ENCODE measurements at regions not wholly inside any gene's neighbourhood (a gene's known extent, or its start where the extent isn't known, plus 50 kb on each side); places are given as distances from the start of the nearest gene placed in this dataset.

DNA sequence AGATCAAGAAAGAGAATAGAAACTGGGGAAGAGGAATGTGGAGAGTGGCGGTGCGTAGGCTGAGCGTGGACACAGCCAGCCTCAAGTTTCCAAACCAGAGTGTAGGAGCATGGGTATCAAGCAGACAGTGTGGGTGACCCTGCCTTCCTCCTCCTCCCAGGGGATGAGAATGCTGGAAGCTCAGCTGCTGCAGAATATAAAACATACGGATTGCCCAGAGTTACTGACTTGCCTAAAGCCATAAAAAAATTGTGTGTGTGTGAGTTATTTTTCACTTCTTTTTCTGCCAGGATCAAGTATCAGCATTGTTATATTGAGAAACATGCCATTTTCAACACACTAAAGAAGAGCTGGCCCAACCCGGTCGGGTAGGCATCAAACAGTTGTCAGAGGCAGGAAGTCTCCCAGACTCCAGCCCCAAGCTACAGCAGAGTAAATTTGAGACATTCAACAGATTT is 333.3 kb upstream of the ACVR2A start (continued):
- TF ChIP-seq ZNF114 (CRISPR knock-in tag; IDR thresholded peaks at IDR 0.05): no peak
- no peak for TF ChIP-seq REST (IDR thresholded peaks at IDR 0.05; ENCODE audit: unreplicated experiment)
- TF ChIP-seq, protein P1, sequence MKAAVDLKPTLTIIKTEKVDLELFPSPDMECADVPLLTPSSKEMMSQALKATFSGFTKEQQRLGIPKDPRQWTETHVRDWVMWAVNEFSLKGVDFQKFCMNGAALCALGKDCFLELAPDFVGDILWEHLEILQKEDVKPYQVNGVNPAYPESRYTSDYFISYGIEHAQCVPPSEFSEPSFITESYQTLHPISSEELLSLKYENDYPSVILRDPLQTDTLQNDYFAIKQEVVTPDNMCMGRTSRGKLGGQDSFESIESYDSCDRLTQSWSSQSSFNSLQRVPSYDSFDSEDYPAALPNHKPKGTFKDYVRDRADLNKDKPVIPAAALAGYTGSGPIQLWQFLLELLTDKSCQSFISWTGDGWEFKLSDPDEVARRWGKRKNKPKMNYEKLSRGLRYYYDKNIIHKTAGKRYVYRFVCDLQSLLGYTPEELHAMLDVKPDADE (IDR thresholded peaks at IDR 0.05): no peak
- TF ChIP-seq EZH2 (IDR thresholded peaks at IDR 0.05; ENCODE audit: low read depth, unreplicated experiment): no peak
- no peak for TF ChIP-seq EZH2phosphoT487 (IDR thresholded peaks at IDR 0.05; ENCODE audit: unreplicated experiment)
- no peak for TF ChIP-seq STAT1 (IDR thresholded peaks at IDR 0.05; ENCODE audit: unreplicated experiment)
- no peak for TF ChIP-seq POLR2AphosphoS5 (IDR thresholded peaks at IDR 0.05; ENCODE audit: low read depth)
- TF ChIP-seq CTCF (conservative IDR thresholded peaks at IDR 0.05; ENCODE audit: low read depth in 2 of 2): no peak

GRCh38 chr2:147509821-147510220 is 335.0 kb upstream of the ACVR2A start:
- 0 out of 3 replicates have a peak, but pooled peaks cover 3% of the 10 kb centered on the region for H3K36me3 Mint-ChIP-seq (ENCODE audit: low read depth)
- DNase-seq (ENCODE audit: low spot score) (no peak), ATAC-seq (no peak)
- Histone ChIP-seq H3K4me3 (no peak overlapping the region), H3K27ac (ENCODE audit: low read depth) (no peak overlapping the region), H3K9me2 (ENCODE audit: insufficient read depth) (peaks cover 7% of the 10 kb centered on the region; the same call in 1 of the 2 replicates), H2AFZ (no peak overlapping the region), H3K4me2 (no peak overlapping the region), H3K27me3 (ENCODE audit: insufficient read depth) (no peaks in the 10 kb centered on the region), H3K4me1 (ENCODE audit: insufficient read depth) (peaks cover 9% of the 10 kb centered on the region), H4K20me1 (replicated peaks; ENCODE audit: insufficient read depth) (no peaks in the 10 kb centered on the region), H3K79me2 (replicated peaks; ENCODE audit: insufficient read depth) (no peaks in the 10 kb centered on the region), H3F3A (replicated peaks; ENCODE audit: low read depth) (no peaks in the 10 kb centered on the region), H3K36me3 (ENCODE audit: insufficient read depth) (no peaks in the 10 kb centered on the region)
- no peaks in the 10 kb centered on the region for H3K27me3 Mint-ChIP-seq (ENCODE audit: insufficient read depth, low read depth, poor library complexity)
- H3K27ac Mint-ChIP-seq: no peak overlapping the region
- no peak overlapping the region for H3K4me3 Mint-ChIP-seq
- peaks cover 7% of the 10 kb centered on the region; the same call in 2 of the 3 replicates for H3K4me1 Mint-ChIP-seq
- peaks cover 9% of the 10 kb centered on the region; the same call in 2 of the 3 replicates for H3K9me3 Mint-ChIP-seq
- TF ChIP-seq NANOG (IDR thresholded peaks at IDR 0.05; ENCODE audit: borderline replicate concordance): no peak
- TF ChIP-seq JUNB (IDR thresholded peaks at IDR 0.05; ENCODE audit: unreplicated experiment): no peak
- TF ChIP-seq REST (IDR thresholded peaks at IDR 0.05; ENCODE audit: unreplicated experiment): no peak
- no peak for TF ChIP-seq EZH2phosphoT487 (IDR thresholded peaks at IDR 0.05; ENCODE audit: unreplicated experiment)
- no peak for TF ChIP-seq POLR2AphosphoS5 (IDR thresholded peaks at IDR 0.05; ENCODE audit: low read depth)
- no peak for TF ChIP-seq CREB1 (CRISPR knock-in tag; IDR thresholded peaks at IDR 0.05; ENCODE audit: low read depth)
- TF ChIP-seq STAT1 (IDR thresholded peaks at IDR 0.05; ENCODE audit: unreplicated experiment): no peak
- TF ChIP-seq, protein P1 (IDR thresholded peaks at IDR 0.05): no peak

Data from GM23338 (cell line).